GM18498 (cell line): ENCODE measurements at regions not wholly inside any gene's neighbourhood (a gene's known extent, or its start where the extent isn't known, plus 50 kb on each side); places are given as distances from the start of the nearest gene placed in this dataset.
A peak's percentile ranks its signal among the peaks of the same experiment; 100 is the strongest.
"Not testable (repeated sequence)": the region's sequence is repeated elsewhere in the genome, so short reads cannot be mapped to it uniquely, and the experiment has no call there.

Source experiments
- ATAC-seq: cut with Tn5 transposase; IDR thresholded peaks from one replicate; pipeline ENCODE4 v1.9.1; 2021; ENCODE audit warnings: mild to moderate bottlenecking, moderate library complexity; ENCODE audit not compliant: unreplicated experiment

DNA sequence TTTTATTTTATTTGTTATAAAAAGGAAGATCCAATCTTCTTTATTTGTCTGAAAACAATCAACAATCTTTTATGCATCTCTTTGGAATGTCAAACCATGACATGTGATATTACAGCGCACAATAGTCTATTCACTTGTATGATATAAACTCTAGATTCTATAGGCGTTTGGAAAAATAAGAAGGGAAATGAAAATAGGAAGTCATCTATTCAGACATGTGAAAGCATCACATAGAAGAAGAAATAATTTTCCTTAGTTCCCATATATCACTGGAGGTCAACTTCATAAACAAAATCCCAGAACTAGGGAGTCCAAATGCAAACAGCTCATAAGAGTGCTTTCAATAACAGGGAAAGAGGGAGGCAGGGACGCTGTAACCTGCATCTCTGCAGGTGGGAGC, 139.5 kb upstream of the RASGEF1B start:
- ATAC-seq = no peak

DNA sequence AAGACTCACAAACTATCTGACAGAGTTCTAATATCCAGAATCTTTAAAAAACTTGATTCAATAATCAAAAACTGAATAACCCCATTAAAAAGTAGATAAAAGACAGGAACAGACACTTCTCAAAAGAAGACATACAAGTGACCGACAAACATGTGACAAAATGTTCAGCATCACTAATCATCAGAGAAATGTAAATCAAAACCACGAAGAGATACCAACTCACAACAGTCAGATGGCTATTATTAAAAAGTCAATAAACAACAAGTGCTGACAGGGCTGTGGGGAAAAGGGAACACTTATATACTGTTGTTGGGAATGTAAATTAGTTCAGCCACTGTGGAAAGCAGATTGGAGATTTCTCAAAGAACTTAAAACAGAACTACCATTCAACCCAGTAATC, 138.1 kb upstream of the RASGEF1B start:
- ATAC-seq = peak; percentile 49

GRCh38 chr4:81607950-81608349, 136.2 kb upstream of the RASGEF1B start:
- no peak for ATAC-seq

GRCh38 chr4:81606801-81607501, 135.2 kb upstream of the RASGEF1B start:
- no peak for ATAC-seq

DNA sequence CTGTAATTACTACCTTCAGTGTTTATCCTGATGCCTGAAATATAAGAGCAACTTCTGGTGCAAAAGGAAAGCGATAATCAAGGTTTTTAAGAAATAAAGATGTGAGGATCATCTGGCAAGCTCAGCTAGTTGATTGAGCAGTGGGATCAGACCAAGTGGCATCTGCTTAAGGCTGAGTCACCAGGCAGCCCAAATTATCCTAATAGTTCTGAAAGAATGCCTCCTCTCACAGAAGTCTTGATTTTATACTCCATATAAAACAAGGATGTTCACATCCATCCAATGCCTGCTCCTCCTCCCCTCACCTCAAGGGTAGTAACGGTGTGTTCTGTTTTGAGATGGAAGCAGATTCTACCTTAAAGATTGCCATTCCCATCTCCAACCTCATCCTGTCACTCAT, 134.5 kb upstream of the RASGEF1B start:
- no peak for ATAC-seq

GRCh38 chr4:81605271-81605670, 133.6 kb upstream of the RASGEF1B start:
- peak; percentile 59 for ATAC-seq

- ATAC-seq = no peak
These were observed 133.0 kb upstream of the RASGEF1B start for GRCh38 chr4:81604683-81605218.

DNA sequence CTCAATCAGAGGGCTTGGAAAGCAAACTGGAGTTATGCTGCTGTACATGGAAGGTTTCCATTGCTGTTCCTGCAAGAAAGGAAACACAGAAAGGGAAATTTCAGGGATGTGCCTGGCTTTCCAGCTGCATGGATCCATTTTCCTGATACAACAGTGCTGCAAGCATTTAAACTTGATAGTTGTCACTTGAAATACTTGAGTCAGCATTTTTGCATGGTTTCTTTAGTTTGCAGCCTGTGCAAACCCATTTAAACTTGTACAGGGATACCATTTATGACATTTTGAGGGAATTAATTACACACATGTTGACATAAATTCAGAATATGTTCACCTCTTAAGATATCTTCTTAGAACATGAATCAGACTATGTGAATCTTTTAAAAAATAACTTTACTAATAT, 131.1 kb upstream of the RASGEF1B start:
- no peak for ATAC-seq

DNA sequence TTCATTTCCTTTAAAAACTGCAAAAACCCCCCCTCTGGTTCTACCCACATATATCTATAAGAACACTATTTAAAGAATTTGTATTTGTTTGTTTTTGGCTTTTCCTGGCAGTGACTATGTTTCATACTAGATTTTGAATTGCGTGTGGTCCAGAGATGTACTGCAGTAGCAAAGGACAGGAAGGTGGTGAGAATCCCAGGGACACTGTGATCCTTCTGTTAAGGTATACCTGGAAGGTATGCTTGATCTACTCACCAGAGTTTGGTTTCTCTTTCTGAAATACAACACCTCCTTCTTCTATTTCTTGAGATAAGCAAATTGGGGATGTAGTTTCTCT, 129.6 kb upstream of the RASGEF1B start:
- no peak for ATAC-seq

DNA sequence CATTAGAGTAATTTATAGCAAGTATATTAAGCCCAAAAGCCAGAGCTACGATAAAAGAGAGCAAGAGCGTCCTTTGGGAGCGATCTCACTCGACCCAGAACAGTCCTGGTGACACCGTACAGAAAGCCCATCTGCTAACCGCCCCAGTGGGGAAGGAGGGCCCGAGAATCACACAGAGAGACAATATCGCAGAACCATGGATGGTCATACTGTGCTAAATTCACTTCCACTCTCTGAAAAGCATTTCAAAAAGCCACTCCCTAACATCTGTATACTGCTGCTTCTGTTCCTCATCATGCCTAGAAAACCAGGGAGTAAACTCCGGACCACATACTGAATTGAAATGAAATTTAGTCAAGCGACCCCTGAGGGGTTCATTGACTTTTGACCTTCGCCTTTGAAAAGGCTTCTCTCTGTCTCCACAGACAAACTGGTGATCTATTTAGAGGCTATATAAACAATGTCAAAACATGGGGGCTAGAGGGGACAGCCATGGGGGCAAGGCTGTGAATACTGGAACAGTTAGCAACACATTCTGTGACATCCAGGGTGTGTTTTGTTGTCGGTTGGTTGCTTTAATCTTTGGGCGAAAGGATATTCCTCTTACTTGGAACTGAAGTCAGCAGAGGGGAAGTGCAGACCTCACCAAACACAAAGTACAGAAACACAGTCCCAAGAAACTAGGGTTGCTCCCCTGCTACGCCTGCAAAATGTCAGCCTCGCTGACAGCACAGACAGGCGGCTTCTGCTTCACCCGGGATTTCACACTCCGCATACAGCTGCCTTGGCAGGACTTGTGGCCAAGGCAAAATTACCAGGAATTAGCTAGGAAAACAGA, 129.0 kb upstream of the RASGEF1B start:
- no peak for ATAC-seq

- ATAC-seq = no peak
These were observed 128.2 kb upstream of the RASGEF1B start for GRCh38 chr4:81599742-81600380.

GRCh38 chr4:81595798-81596610, 124.3 kb upstream of the RASGEF1B start:
- ATAC-seq = no peak

GRCh38 chr4:81595287-81595686, 123.6 kb upstream of the RASGEF1B start:
- no peak for ATAC-seq

DNA sequence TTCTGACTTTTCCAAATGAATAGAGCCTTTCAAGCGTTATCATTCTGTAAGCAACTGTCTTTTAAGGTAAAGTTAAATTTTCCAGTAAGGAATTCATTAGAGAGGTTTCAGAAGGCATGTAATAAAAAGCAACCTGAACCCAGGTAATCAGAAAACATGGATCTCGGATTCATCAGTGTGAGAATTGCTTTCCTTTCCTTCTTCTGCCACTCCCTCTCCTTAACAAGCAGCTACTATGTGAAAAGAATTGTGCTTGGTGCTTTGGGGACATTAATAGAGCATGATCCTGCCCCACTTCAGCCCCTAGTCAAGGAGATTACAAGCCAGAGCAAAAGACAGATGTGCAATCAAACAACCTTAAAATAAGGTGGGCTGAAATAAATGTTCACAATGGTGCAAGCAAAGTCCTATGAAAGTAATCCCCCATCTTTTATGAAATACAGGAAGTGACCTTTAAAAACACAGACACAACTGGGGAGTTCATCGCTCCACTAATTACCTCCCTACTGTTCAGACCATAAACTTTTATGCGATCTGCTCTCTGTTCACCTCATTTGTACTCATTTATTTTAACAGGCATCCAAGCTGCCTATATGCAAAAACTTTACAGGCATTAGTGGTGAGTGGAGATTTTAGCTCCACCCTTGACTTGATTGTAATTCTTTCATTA, 122.9 kb upstream of the RASGEF1B start:
- ATAC-seq = no peak

GRCh38 chr4:81592701-81593100, 121.0 kb upstream of the RASGEF1B start:
- ATAC-seq = no peak

GRCh38 chr4:81590596-81590995, 118.9 kb upstream of the RASGEF1B start:
- ATAC-seq = no peak

GRCh38 chr4:81589262-81589661, 117.6 kb upstream of the RASGEF1B start:
- ATAC-seq = no peak

GRCh38 chr4:81586706-81587105, 115.0 kb upstream of the RASGEF1B start:
- ATAC-seq = no peak

GRCh38 chr4:81580994-81581374, 109.3 kb upstream of the RASGEF1B start:
- not testable (repeated sequence) for ATAC-seq

DNA sequence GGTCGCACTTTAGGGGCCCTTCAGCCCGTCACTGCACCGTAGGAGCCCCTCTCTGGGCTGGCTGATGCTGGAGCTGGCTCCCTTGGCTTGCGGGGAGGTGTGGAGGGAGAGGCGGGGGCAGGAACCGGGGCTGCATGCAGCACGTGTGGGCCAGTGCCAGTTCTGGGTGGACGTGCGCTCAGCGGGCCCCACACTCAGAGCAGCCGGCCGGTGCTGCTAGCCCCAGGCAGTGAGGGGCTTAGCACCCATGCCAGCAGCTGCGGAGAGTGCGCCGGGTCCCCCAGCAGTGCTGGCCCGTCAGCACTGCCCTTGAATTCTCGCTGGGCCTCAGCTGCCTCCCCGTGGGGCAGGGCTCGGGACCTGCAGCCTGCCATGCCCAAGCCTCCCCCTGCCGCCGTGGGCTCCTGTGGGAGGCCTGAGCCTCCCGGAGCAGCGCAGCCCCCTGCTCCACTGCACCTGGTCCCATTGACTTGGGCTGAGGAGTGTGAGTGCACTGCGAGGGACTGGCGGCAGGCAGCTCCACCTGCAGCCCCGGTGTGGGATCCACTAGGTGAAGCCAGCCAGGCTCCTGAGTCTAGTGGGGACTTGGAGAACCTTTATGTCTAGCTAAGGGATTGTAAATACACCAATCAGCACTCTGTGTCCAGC, 108.8 kb upstream of the RASGEF1B start:
- no peak for ATAC-seq
